ENCODE measurements at regions not wholly inside any gene's neighbourhood (a gene's known extent, or its start where the extent isn't known, plus 50 kb on each side); places are given as distances from the start of the nearest gene placed in this dataset.
"Not testable (repeated sequence)": the region's sequence is repeated elsewhere in the genome, so short reads cannot be mapped to it uniquely, and the experiment has no call there.

DNA sequence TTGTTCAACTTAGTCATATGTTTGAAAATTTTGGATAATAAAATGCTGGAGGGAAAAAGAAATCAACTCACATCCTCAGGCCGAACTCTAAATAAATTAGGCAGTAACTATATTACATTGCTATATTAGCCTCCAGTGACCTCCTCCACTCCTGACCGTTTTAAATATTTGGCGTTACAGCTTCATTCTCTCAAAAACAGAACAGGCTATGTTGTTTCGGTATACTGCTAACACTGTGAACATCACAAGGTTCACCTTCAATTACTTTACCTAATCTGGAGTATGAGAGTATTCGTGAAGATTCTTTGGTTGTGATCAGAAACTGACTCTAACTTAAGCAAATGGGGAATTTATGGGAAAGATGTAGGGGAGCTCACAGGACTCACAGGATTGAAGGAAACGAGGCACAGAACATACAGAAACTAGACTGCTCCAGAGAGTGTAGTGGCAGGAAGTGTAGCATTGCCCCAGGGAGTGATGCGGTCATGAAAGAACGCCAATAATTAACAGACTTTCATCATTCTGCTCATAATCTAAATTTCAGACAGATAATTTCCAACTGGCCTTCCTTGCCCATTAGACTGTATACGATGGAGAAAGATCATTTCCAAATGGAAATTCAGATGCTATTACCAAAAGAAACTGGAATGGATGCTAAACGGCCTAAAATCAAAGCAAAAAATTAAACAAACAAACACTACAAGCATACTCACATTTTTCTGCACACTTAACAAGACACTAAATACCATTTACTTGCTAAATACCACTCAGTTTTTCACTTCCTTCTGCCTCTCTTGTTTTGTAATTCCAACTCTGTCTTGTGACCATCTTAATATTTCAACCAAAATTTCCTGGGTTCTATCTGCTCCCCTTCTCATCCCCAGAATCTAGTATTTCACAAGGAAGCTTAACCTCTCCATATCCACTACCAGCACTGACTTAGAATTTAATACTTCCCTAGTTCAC lies 110.1 kb upstream of the LPAR1 start:
- no peak for DNase-seq (ENCODE audit: low spot score)

DNA sequence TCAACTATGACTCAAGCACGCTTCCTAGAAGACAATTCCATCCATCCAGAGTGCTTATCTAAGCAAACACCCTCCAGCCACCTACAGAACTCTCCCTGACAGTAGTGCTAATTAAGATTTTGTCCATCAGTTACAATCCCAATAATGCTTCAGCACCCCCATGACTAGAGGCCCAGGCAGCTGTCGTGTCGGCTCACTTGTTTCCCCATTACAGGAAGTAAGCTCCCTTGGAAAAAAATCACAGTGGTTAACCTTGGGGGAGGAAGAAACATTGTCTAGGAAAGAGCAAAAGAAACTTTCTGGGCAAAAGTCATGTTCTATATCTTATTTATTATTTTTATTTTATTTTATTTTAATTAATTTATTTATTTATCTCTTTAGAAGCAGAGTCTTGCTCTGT lies 108.8 kb upstream of the LPAR1 start:
- DNase-seq (ENCODE audit: low spot score) = no peak

DNA sequence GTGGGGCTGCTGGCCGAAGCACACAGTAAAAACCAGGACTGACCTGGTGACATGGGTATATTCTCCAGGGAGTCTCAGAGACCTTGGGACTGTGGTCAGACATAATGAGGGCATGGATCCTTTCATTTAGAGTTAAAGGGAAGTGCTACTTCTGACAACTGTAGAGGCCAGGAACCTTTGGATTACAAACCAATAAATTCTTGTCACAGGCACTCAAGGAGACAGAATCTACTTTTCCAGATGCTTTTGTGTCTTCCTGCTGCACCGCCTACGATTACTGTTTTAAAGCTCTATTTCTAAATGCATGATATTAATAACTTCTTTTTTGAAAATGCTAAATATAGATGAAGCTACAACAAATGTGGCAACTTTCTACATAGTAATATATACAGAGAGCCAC lies 106.5 kb upstream of the LPAR1 start:
- DNase-seq (ENCODE audit: low spot score) = no peak

DNA sequence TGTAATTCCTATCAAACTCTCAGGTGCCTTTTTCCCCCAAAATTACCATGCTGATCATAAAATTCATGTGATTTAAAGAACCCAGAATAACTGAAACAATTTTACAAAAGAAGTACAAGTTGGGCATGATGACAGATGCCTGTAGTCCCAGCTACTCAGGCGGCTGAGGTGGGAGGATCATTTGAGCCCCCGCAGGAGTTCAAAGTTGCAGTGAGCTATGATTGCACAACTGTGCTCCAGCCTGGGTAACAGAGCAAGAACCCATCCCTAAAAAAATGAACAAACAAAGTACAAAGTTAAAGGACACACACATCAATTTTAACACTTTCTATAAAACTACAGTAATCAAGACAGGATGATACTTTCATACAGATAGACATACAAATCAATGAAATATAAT lies 97.9 kb upstream of the LPAR1 start:
- no peak for DNase-seq (ENCODE audit: low spot score)

DNA sequence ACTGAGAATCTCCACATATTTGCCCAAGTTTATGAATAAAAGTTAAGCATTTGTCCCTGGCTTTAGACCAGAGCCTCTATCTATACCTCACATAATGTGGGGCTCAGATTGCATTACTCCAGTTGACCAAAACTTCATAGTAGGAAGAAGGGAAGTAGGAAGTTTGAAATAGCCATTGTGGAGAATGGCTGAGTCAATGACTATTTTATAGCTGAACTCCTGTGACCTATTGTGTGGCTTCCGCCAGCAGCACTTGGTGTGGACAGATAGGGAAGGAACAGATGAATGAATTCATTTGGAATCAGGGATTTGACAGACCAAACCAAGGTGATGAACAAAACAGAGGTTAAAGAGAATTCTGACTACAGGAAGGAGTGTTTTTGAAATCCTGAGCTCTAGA lies 92.9 kb upstream of the LPAR1 start:
- no peak for DNase-seq (ENCODE audit: low spot score)

DNA sequence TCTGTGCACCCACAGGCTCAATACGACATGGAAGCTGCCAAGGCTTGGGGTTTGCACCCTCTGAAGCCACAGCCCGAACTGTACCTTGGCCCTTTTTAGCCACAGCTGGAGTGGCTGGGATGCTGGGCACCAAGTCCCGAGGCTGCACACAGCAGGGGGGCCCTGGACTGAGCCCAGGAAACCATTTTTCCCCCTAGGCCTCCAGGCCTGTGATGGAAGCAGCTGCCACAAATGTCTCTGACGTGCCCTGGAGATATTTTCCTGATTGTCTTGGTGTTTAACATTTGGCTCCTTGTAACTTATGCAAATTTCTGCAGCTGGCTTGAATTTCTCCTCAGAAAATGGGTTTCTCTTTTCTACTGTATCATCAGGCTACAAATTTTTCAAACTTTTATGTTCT lies 82.3 kb upstream of the LPAR1 start:
- no peak for DNase-seq (ENCODE audit: low spot score)

DNA sequence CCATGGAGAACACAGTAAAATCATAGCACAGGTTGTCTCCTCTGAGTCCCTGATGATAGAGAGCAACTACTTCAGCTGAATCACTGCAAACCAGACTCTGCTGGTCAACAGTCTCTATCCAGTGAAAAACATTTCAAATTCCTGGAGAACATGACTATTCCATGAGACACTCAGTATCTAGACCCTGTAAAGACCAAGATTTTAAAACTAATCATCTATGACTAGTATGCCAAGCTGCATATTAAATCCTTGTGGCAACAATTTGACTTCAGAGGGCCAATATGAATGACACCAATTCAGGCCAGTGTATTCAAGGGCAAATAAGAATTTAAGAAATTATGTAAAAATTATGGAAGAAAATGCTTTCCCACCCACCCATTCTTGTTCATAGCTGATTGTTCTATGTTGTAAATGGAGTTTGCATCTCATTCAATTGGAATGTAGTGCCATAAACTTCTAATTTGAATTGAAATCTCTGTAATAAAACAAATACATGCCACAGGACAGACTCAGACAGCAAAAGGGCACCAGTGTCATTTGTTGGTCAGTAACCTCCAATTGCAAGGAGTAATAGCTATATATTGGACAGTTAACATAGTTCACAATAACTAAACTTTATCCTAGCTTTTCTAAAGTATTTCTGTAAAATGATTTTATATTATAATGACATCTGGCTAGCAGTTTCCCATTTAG lies 80.1 kb upstream of the LPAR1 start:
- DNase-seq (ENCODE audit: low spot score) = no peak

DNA sequence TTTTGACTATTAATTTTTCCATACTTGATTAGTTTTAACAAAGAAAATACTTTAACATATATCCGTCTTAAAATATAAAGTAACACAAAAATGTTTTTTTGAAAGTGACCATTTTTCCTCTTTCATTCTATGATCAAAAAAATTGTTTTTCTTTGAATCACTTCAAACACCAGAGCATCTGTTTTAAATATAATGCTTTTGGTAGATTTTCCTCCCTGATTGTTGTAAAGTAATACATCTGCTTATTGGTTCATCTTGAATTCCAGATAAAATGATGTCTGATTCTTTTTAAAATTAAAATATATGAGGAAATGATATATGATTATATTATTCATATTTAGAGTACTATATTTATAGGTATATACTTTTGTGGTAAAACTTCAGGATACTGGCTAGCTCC lies 76.2 kb upstream of the LPAR1 start:
- no peak for DNase-seq (ENCODE audit: low spot score)

DNA sequence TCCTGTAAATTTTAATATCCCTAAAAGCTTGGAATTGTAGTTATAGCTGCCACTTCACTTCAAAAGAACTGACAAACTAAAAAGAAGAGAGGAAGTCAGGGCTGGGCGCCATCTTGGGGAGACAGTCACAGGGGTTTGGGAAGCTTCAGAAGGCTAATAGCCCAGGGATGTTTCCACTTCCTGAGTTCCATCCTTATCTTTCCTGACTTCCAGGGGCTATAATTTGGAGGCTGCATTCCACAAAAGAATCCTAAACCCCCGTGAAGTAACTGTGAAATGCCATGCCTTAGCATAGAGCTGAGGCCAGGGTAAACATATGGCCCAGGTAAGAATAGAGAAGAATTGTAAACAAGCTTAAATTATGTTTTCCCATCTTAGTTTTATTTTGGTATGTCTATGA lies 75.4 kb upstream of the LPAR1 start:
- no peak for DNase-seq (ENCODE audit: low spot score)

DNA sequence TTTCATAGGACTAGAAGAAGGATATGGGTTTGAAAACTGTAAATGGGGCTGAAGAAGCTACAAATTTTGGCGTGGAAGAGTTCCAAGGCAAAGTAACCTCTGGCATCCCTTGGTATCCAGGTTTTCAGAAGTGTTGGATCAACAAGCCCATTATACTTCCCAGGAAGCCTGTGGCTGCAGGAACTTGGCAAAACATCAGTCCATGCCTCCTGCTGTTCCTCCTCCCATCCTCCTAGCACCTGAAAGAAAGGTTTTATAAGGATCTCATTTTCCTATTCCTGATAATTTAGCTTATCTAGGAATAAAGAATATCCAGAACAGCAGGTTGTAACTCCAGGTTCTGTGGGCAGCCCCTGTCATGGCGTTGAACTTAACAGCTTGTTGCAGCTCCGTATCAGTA lies 72.5 kb upstream of the LPAR1 start:
- DNase-seq (ENCODE audit: low spot score) = no peak

DNA sequence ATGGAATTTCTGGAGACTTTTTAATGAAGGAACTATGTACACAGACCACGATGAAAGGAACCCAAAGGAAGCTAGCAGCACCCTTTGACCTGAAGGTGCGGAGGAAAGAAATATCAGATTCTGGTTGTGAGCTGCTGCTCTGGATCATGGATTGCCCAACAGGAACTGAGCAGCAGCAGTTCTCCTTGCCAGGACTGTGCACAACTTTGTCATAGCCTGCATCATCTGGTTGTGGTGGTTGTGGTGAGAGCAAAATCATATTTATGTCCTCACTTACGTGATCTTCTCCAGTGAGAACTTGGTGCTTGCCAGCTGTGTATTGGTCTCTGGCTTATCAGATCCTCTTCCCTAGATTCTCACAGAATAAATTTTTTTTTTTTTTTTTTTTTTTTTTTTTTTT lies 70.7 kb upstream of the LPAR1 start:
- DNase-seq (ENCODE audit: low spot score) = no peak

DNA sequence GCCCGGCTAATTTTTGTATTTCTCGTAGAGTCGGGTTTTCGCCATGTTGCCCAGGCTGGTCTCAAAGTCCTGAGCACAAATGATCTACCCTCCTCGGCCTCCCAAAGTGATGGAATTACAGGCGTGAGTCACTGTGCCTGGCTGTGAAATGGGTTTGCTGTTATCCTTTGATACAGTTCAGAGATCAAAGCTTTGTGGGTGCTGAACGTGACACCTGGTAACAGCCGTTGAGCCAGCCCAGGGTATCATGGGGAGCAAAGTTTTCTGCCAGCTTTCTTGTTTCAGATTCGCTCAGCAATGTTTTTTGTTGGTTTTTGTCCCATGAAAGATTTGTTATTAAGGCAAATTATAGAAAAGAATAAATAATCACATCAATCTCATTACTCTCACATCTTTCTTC lies 68.9 kb upstream of the LPAR1 start:
- no peak for DNase-seq (ENCODE audit: low spot score)

DNA sequence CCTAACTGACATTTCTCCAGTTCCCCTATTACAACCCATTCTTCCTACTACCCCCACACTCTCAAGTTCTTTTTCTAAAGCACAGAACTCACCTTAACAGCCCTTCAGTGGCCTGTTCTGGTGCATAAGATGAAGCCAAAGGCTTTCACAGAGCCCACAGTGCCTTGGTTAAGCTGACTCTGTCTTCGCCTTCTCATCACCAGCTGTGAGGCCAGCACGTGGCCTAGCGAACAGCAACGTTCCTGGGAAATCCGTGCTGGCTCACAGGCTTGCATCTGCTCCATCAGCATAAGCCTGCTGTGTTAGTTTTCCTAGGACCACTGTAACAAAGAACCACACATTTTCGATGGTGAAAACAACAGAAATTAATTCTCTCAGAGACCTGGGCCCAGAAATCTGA lies 67.9 kb upstream of the LPAR1 start:
- no peak for DNase-seq (ENCODE audit: low spot score)

DNA sequence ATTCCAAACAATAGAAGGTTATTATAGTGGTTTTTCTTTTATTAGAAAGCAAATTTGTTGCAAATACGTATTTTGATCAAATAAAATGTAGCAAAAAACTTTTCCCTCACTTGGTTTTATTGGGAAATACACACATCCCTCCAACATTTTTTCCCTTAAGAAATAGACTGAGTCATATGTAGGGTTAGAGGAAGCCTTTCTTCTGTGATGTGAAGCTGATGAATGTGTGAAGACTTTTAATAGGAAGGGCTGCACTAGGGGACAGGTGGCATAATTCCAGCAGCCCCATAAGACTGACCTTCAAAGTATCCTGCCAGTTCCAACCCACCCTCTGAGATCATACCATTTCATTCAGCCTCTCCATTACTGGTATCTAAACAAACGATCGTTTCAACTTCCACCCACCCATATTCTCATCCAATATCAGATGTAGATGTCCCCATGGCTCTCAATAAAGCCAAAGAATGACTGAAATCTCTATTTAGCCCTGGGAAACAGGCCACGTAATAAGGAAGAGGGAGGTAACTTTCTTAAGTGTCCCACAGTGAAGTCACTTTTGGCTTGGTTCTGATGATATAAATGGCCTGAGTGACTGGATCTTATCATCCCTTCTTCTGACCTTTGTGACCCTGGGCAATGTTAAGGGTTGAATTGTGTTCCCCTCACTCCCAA lies 64.7 kb upstream of the LPAR1 start:
- DNase-seq (ENCODE audit: low spot score) = no peak

DNA sequence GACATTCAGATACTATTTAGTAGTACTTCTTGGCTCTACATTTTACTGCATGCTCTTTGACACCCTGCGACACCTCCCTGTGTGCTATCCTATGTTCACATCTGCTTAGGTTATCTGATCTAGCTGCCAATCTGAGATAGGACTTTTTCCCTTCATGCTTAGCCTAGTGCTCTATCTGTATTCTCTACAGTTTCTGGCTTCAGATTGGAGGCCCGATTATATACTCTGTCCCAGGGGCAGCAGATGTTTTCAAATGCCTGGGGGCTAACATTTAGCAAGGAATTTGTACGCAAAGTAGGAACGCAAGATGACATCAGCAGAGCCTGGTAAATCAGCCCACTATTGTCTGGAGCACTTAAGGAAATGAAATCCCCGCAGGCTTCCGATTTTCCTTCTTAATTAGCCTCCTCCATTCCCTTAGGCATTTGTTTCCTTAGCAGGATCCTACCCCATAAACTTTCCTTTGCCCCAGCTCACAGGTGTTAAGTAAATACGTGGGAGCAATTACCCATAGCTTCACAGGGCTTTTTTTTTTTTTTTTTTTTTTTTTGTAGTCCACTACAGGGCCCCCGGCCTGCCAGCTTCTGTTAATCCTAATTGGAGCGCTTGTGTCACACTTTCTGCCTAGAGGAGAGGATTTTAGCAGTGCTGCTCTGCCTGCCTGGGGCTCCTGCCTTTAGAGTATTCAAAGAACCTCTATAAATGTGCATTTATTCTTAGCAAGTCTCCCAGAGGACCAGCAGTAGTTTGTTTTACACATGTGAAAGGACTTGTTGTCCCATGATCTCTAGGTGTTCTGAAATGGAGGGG lies 61.1 kb upstream of the LPAR1 start:
- DNase-seq (ENCODE audit: low spot score) = no peak

DNA sequence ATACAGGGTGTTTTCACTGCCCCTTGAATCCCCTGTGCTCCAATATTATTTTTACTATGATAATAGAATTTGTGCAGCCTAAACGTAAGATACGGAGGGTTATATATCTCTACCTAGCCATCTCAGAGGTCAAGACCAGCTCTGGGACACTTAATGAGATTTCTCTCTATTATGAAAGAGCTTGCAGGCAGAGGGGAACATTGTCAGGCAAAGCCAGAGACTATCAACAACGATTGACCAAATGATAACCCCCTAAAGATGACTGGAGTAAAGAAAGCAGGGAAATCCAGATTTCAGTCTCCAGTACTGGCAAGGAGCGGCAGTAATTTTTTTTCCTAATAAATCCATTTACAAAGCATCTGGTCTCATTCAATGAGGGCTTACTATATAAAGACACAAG lies 59.8 kb upstream of the LPAR1 start:
- no peak for DNase-seq (ENCODE audit: low spot score)

DNA sequence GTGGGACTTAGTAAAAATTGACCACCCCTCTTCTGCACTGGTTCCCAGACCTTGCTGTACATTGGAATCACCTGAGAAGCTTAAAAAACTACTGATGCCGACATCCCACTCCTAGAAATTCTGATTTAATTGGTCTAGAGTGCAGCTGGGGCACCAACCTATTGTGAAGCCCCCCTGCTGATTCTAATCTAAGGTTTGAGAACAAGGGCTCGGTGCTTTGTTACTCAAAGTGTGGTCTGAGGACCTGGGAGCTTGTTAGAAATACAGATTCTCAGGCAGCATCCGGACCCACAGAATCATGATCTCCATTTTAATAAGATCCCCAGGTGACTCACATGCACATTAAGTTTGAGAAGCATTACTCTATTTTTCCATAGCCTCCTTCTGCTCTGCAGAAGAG lies 57.8 kb upstream of the LPAR1 start:
- no peak for DNase-seq (ENCODE audit: low spot score)

DNA sequence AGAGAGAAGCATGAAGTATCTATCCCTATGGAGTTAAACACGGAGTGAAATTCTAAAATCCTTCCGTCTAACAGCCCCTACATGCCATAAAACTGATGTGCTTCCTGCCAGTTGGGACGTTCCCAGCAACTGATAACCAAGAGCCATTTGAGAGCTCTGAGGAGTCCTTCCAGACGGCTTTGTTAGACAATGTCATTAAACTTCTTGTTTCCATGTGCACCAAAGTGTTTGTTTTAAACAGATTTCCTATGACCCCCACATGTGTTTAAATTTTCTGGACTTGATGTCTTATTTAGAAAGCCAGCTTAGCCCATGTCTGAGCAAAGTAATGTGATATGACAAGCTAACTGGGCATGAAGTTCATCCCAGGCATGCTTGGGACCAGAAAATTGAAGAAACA lies 57.2 kb upstream of the LPAR1 start:
- no peak for DNase-seq (ENCODE audit: low spot score)

DNA sequence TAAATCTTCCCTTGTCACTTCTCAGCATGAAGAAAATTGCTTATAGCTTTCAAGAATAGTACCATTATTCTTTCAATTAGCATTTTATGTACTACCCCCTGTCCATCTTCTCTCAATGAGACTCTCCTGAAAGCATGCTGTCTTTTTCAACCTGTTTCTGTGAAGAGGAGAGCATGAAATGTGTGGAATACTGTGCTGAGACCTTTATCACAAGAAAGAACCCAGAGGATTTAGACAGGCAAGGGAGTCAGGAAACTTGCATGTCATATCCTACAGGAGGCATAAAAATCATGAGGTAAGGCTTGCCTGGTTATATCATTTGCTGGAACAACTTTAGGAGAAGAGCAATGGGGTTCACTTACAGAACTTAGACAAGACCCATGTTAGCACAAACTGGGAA lies 56.7 kb upstream of the LPAR1 start:
- no peak for DNase-seq (ENCODE audit: low spot score)

DNA sequence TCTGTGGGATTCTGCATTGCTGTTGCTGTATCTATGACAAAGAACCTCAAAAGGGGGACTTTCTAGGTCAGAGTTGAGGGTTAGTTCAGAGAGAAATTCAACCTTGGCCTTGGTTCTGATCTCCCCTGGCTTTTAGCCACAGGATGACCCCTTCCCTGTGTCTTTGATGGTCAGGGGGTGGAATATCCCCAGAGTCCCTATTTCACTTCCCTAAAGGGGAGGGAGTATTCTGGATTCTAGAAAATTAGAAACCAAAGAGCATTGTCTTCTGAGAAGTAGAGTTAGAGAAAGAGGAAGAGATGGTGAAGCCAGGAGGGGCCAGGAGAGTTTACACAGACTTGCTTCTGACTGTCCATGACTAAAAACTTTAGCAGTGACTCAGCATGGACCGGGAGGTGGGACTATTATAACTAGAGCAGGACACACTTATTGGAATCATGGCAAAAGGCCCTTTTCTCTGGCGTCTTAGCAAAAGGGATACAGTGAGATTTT lies 56.2 kb upstream of the LPAR1 start:
- DNase-seq (ENCODE audit: low spot score) = peak; percentile 20

DNA sequence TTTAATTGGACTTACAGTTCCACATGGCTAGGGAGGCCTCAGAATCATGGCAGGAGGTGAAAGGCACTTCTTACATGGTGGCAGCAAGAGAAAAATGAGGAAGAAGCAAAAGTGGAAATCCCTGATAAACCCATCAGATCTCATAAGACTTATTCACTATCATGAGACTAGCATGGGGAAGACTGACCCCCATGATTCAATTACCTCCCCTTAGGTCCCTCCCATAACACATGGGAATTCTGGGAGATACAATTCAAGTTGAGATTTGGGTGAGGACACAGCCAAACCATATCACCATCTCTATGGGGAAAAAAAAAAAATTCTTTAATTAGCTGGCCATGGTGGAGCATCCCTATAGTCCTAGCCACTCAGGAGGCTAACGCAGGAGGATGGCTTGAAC lies 53.9 kb upstream of the LPAR1 start:
- not testable (repeated sequence) for DNase-seq (ENCODE audit: low spot score)

All from globus pallidus (tissue), 1 donor.